ENCODE measurements at regions not wholly inside any gene's neighbourhood (a gene's known extent, or its start where the extent isn't known, plus 50 kb on each side); places are given as distances from the start of the nearest gene placed in this dataset.

DNA sequence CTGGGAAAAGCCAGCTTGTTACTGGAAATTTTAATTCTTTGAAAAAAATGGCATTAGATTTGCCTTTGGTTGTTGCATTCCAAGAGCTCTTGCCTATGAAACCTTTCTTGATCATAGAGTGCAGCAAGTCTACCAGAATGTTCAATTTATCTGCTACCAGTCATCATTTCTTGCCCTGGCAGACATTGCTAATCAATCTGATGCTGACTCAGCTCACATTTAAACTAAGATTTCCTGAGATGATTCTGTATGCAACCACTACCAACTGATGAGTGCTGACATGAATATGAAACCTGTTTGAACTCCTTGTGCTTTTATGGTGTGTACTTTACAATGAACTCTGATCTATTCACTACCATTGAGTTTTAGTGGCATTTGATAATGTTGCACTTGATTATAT lies 166.5 kb upstream of the SALL1 start:
- no TSS peak for BruUV-seq (replicated peaks)
- H3K36me3 ChIP-seq (ENCODE audit: control insufficient read depth, insufficient read depth, low read length) = no peaks in the 10 kb centered on the region
- no peak overlapping the region for H4K91ac ChIP-seq (ENCODE audit: insufficient read depth, low read depth, low read length)
- H2BK120ac ChIP-seq (ENCODE audit: low read depth, low read length) = no peak overlapping the region
- no peak for TF ChIP-seq BHLHE40 (IDR thresholded peaks at IDR 0.05; ENCODE audit: low read depth, low read length)
- no peak for TF ChIP-seq MXI1 (IDR thresholded peaks at IDR 0.05; ENCODE audit: borderline replicate concordance, low read depth, low read length)
- no peak for TF ChIP-seq CEBPB (IDR thresholded peaks at IDR 0.05; ENCODE audit: low read depth, low read length)
- TF ChIP-seq MAFK (IDR thresholded peaks at IDR 0.05; ENCODE audit: low read depth, low read length) = peak; percentile 27; the same call in 1 of the 2 replicates
- no peak for TF ChIP-seq ELK1 (IDR thresholded peaks at IDR 0.05; ENCODE audit: borderline replicate concordance, low read depth, low read length)
- H2AK9ac ChIP-seq (replicated peaks; ENCODE audit: low read depth, low read length, poor library complexity) = no peak overlapping the region
- H4K20me1 ChIP-seq (ENCODE audit: insufficient read depth, low read length) = no peaks in the 10 kb centered on the region
- POLR2A ChIA-PET (ENCODE audit: unreplicated experiment) = no interaction called here
- H2BK5ac ChIP-seq (ENCODE audit: low read depth, low read length, poor library complexity, severe bottlenecking) = no peak overlapping the region
- H3K9ac ChIP-seq (ENCODE audit: low read depth, low read length) = no peak overlapping the region
- no peak overlapping the region for H3K14ac ChIP-seq (replicated peaks; ENCODE audit: low read depth, low read length)
- peaks cover 2% of the 10 kb centered on the region; the same call in 1 of the 2 replicates for H3K27me3 ChIP-seq (ENCODE audit: control insufficient read depth, insufficient read depth, low read length)
- no peak overlapping the region for H3K4me3 ChIP-seq (ENCODE audit: insufficient read depth, low read depth, low read length)
- dilution Hi-C loops (cut with HindIII; ENCODE audit: low sequenced_read_pairs, unreplicated experiment) (no loop called here), in situ Hi-C loops (cut with MboI; ENCODE audit: low sequenced_read_pairs) (no loop called here), intact Hi-C loops (cut with micrococcal nuclease) (no loop called here)
- DNase-seq (no peak), ATAC-seq (ENCODE audit: low read depth) (no peak)
- no peak overlapping the region for H4K5ac ChIP-seq (ENCODE audit: low read depth, low read length)
- CTCF ChIA-PET = no interaction called here
- no peak overlapping the region for H3K23ac ChIP-seq (ENCODE audit: low read depth, low read length)
- H3K4me1 ChIP-seq (ENCODE audit: control insufficient read depth, insufficient read depth, low read length) = no peaks in the 10 kb centered on the region
- no peak overlapping the region for H3K4ac ChIP-seq (ENCODE audit: low read depth, low read length)
- H3K27ac ChIP-seq (ENCODE audit: insufficient read depth, low read length) = no peak overlapping the region
- no peak overlapping the region for H3K4me2 ChIP-seq (ENCODE audit: low read depth, low read length)
- H3K79me1 ChIP-seq (ENCODE audit: low read depth in 1 of 2, low read length in 2 of 2) = no peaks in the 10 kb centered on the region
- no peak overlapping the region for H3K18ac ChIP-seq (ENCODE audit: low read depth, low read length)
- no peak overlapping the region for H2BK15ac ChIP-seq (ENCODE audit: low read depth, low read length)
- H3K9me1 ChIP-seq (ENCODE audit: insufficient read depth, low read length) = no peaks in the 10 kb centered on the region
- H2BK20ac ChIP-seq (ENCODE audit: low read depth, low read length) = no peak overlapping the region
- no peaks in the 10 kb centered on the region for H3K9me3 ChIP-seq (ENCODE audit: control insufficient read depth, insufficient read depth, low read length)
- no peak overlapping the region for H2AK5ac ChIP-seq (ENCODE audit: low read depth, low read length)
- no peak overlapping the region for H3K56ac ChIP-seq (ENCODE audit: extremely low read depth, insufficient read depth, low read length)
- H4K8ac ChIP-seq (ENCODE audit: low read depth in 2 of 2, low read length in 2 of 2) = no peak overlapping the region
- H2AFZ ChIP-seq (replicated peaks; ENCODE audit: low read length, poor library complexity) = no peak overlapping the region

Data from IMR-90 (cell line).